ENCODE measurements at regions not wholly inside any gene's neighbourhood (a gene's known extent, or its start where the extent isn't known, plus 50 kb on each side); places are given as distances from the start of the nearest gene placed in this dataset.

GRCh38 chr18:42426496-42427015, 471.5 kb downstream of the PIK3C3 start:
- Histone ChIP-seq H3K27me3 (ENCODE audit: insufficient read depth, low read length) (no peaks in the 10 kb centered on the region), H3K79me1 (ENCODE audit: insufficient read depth, low read depth, low read length, poor library complexity, severe bottlenecking) (no peaks in the 10 kb centered on the region), H3K4me1 (ENCODE audit: insufficient read depth, low read length) (no peaks in the 10 kb centered on the region; the same call in 1 of the 2 replicates), H3K14ac (ENCODE audit: insufficient read depth, low read length) (no peak overlapping the region), H3K9ac (ENCODE audit: extremely low read depth, insufficient read length, low read length) (no peak overlapping the region), H2BK120ac (ENCODE audit: low read depth, low read length, poor library complexity, severe bottlenecking) (no peak overlapping the region), H4K5ac (ENCODE audit: insufficient read length, low read depth, low read length) (no peak overlapping the region), H3K4me2 (ENCODE audit: insufficient read depth, insufficient read length, low read length) (no peak overlapping the region), H3K4ac (ENCODE audit: low read depth, low read length) (no peak overlapping the region), H2AK5ac (ENCODE audit: insufficient read length, low read length) (no peak overlapping the region), H3K79me2 (ENCODE audit: insufficient read depth, low read length) (no peaks in the 10 kb centered on the region), H2BK20ac (ENCODE audit: low read depth, low read length, poor library complexity, severe bottlenecking) (no peak overlapping the region), H4K20me1 (ENCODE audit: control insufficient read depth, insufficient read depth, insufficient read length) (no peaks in the 10 kb centered on the region), H3T11ph (ENCODE audit: low read length) (no peak overlapping the region), H2BK12ac (ENCODE audit: insufficient read length, low read depth, low read length) (no peak overlapping the region), H2BK15ac (ENCODE audit: low read depth, low read length) (no peak overlapping the region), H3K23ac (ENCODE audit: insufficient read length, low read depth, low read length) (no peak overlapping the region), H2BK5ac (ENCODE audit: insufficient read length, low read length) (no peak overlapping the region), H3K27ac (ENCODE audit: insufficient read length, low read depth, low read length) (no peak overlapping the region), H2AFZ (ENCODE audit: low read length) (no peak overlapping the region), H3K18ac (ENCODE audit: insufficient read length, low read depth, low read length) (no peak overlapping the region), H4K91ac (ENCODE audit: insufficient read length, low read depth, low read length) (no peak overlapping the region), H3K23me2 (ENCODE audit: insufficient read length, low read depth, low read length, poor library complexity, severe bottlenecking) (no peaks in the 10 kb centered on the region), H3K9me3 (ENCODE audit: control insufficient read depth, low read depth, low read length) (no peaks in the 10 kb centered on the region), H3K56ac (ENCODE audit: insufficient read length, low read depth, low read length) (no peak overlapping the region), H4K8ac (replicated peaks; ENCODE audit: insufficient read length, low read depth, low read length) (no peak overlapping the region)
- TF ChIP-seq CTCF (conservative IDR thresholded peaks at IDR 0.05), result no peak
- Mint-ChIP-seq H3K4me3 (no peak overlapping the region), H3K36me3 (ENCODE audit: insufficient read depth in 1 of 3, low read depth in 3 of 3) (no peaks in the 10 kb centered on the region), H3K27ac (no peak overlapping the region), H3K4me1 (no peaks in the 10 kb centered on the region; a peak in 1 of 4 replicates), H3K27me3 (ENCODE audit: low read depth) (no peaks in the 10 kb centered on the region), H3K9me3 (no peaks in the 10 kb centered on the region)
- WGBS (ENCODE audit: extremely low coverage, insufficient read length, low lambda C conversion rate), result no CpG with 5 or more reads among the region's 2 CpGs
- no peak for DNase-seq
